HEK293 (cell line): ENCODE measurements at regions not wholly inside any gene's neighbourhood (a gene's known extent, or its start where the extent isn't known, plus 50 kb on each side); places are given as distances from the start of the nearest gene placed in this dataset.

Experiments used
- BCL11A ChIP-seq: fragments of 450-650 bp; formaldehyde crosslinking; IDR thresholded peaks from 2 replicates; pipeline ENCODE4 v1.5.1; 2016; ENCODE audit warnings: low read depth, missing biosample characterization, missing genetic modification characterization
- CTCF ChIP-seq: fragments of 450-650 bp; formaldehyde crosslinking; IDR thresholded peaks from 2 replicates; pipeline ENCODE4 v1.5.1; 2016; ENCODE audit warnings: missing biosample characterization, missing genetic modification characterization
- ZBTB21 ChIP-seq: fragments of 450-650 bp; formaldehyde crosslinking; IDR thresholded peaks from 2 replicates; pipeline ENCODE4 v1.5.1; 2017; ENCODE audit warnings: missing biosample characterization, missing genetic modification characterization
- ZNF148 ChIP-seq: fragments of 450-650 bp; formaldehyde crosslinking; IDR thresholded peaks from 2 replicates; pipeline ENCODE4 v1.5.0; 2017; ENCODE audit warnings: missing biosample characterization, missing genetic modification characterization, borderline replicate concordance
- ZNF324 ChIP-seq: fragments of 450-650 bp; formaldehyde crosslinking; IDR thresholded peaks from 2 replicates; pipeline ENCODE4 v1.5.1; 2016; ENCODE audit warnings: missing biosample characterization, missing genetic modification characterization
- ZNF350 ChIP-seq: fragments of 450-650 bp; formaldehyde crosslinking; IDR thresholded peaks from 2 replicates; pipeline ENCODE4 v1.5.0; 2017; ENCODE audit warnings: missing biosample characterization, mild to moderate bottlenecking, missing genetic modification characterization
- ZNF571 ChIP-seq: fragments of 450-650 bp; formaldehyde crosslinking; IDR thresholded peaks from 2 replicates; pipeline ENCODE4 v1.5.0; 2017; ENCODE audit warnings: missing biosample characterization, missing genetic modification characterization
- ZSCAN5A ChIP-seq: fragments of 450-650 bp; formaldehyde crosslinking; IDR thresholded peaks from 2 replicates; pipeline ENCODE4 v1.5.1; 2016; ENCODE audit warnings: missing biosample characterization, missing genetic modification characterization

GRCh38 chr5:57842364-57843058 is 359.9 kb upstream of the ACTBL2 start:
- no peak for TF ChIP-seq ZBTB21 (tag by site-specific recombination)
- TF ChIP-seq BCL11A (tag by site-specific recombination) = no peak
- no peak for TF ChIP-seq CTCF
- TF ChIP-seq ZNF571 (tag by site-specific recombination) = no peak
- TF ChIP-seq ZNF350 = no peak
- no peak for TF ChIP-seq ZNF324 (tag by site-specific recombination)
- no peak for TF ChIP-seq ZNF148
- no peak for TF ChIP-seq ZSCAN5A
